ENCODE measurements at regions not wholly inside any gene's neighbourhood (a gene's known extent, or its start where the extent isn't known, plus 50 kb on each side); places are given as distances from the start of the nearest gene placed in this dataset.

GRCh38 chrX:11010476-11010875 lies 100.7 kb upstream of the HCCS start:
- TF ChIP-seq POLR2A (IDR thresholded peaks at IDR 0.05; ENCODE audit: low read depth, low read length), result no peak
- no peak for TF ChIP-seq PAX5 (IDR thresholded peaks at IDR 0.05; ENCODE audit: insufficient read depth, low read length, severe bottlenecking)
- TF ChIP-seq POLR2AphosphoS5 (IDR thresholded peaks at IDR 0.05; ENCODE audit: low read depth, low read length), result no peak
- TF ChIP-seq TAF1 (IDR thresholded peaks at IDR 0.05; ENCODE audit: low read depth, low read length), result no peak
- no peak for TF ChIP-seq SPI1 (IDR thresholded peaks at IDR 0.05; ENCODE audit: low read depth, low read length)
- TF ChIP-seq POU2F2 (IDR thresholded peaks at IDR 0.05; ENCODE audit: low read depth, low read length), result no peak
